ENCODE measurements at regions not wholly inside any gene's neighbourhood (a gene's known extent, or its start where the extent isn't known, plus 50 kb on each side); places are given as distances from the start of the nearest gene placed in this dataset.

DNA sequence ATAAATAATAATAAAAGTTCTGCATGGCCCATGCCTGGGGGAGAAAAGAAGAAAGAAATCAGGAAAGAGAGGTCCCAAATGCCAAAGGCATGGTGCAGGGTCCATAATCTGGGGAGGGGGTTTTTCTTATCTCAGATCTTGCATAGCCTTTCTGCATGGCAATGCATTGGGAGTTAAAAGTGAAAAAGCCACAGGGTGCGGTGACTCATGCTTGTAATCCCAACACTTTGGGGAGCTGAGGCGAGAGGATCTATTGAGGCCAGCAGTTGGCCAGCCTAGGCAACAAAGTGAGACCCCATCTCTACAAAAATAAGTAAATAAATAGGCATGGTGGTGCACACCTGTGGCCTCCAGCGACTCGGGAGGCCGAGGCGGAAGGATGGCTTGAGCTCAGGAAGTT lies 76.8 kb upstream of the GATA2 start:
- no peak for DNase-seq

DNA sequence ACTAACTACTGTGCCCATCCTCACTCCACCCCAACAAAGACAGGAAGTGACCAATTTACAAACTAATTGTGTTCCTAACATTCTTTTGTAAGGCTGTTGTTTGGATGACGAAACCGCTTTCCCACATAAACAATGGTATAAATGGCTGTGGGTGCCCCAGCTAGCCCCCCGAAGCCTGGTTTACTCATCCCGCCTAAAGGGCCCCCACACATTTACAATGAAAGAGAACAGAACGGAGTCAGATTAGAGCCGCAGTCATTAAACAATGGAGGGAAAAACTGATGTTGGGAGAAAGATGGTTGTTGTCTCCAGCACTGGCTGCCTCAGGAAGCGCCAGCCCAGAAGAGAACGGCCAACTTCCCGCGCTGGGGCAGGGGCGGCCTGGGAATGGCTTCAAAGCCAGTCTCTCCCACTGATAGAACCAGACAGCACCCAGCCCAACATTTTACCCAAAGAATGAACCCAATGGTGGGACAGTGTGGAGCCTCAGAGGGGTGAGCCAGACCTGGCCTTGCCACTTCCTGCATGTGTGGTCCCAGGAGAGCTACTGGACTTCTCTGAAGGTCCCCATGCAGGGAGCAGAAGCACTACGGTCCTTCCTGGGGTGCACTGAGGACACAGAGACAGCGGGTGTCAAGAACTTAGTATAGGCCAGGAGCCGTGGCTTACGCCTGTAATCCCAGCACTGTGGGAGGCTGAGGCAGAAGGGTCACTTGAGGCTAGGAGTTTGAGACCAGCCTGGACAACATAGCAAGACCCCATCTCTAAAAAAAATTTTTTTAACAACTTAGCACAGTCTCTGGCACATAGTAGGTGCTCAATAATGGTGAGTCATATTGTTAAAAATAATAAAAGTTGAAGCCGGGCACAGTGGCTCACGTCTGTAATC lies 75.8 kb upstream of the GATA2 start:
- no peak for DNase-seq

- DNase-seq, result no peak
Observed at GRCh38 chr3:128567705-128568356, 74.8 kb upstream of the GATA2 start.

- no peak for DNase-seq
Observed at GRCh38 chr3:128567141-128567540, 74.1 kb upstream of the GATA2 start.

DNA sequence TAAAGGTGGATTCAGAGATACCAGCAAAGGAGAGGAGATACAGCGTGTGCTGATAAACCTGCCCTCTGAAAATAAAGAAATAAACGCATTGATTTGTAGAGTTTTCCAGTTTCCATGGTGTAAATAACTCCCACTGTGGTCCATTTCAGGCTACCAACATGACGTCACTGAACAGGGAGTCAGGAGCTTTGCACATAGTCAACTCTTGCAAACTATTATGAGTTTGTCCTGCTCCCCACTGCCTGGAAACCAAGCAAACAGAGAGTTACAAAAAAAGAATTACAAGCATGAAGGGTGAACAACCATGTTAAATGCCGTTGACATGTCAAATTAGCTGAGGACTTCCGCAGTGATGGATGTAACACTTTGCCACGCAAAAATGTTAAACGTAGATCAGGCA lies 70.4 kb upstream of the GATA2 start:
- no peak for DNase-seq

DNA sequence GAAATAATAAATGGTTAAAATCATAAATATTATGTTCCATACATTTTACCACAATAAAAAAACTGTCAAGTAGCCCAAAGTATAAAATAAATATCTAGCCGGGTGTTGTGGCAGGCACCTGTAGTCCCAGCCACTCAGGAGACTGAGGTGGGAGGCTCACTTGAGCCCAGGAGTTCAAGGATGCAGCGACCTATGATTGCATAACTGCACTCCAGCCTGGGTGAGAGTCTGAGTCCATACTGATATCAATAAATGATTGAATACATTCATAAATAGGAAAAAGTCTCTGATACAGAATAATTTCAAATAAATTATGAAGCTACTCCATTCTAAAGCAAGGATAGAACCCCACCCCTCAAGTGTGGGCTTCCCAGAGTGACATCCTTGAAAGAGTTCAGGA lies 68.5 kb upstream of the GATA2 start:
- no peak for DNase-seq

DNA sequence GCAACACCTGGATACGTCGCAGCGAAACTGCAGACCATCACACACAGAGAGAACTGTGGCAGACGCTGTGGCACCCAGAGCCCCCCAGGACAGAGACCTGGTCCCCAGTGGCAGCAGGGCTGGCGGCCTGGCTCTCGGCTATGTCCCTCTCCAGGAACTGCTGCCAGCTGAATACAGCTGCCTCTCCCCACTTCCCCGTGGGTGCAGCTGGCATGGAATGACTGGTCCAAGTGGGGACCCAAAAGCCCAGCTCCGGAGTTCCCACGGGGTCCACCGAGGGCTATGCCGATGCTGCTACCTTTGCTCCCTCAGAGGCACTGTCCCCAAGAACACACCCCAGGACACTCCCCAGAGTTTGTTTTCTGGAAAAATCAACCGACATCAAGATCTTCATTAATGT lies 67.8 kb upstream of the GATA2 start:
- no peak for DNase-seq

- no peak for DNase-seq
Observed at GRCh38 chr3:128559486-128560225, 66.7 kb upstream of the GATA2 start.

DNA sequence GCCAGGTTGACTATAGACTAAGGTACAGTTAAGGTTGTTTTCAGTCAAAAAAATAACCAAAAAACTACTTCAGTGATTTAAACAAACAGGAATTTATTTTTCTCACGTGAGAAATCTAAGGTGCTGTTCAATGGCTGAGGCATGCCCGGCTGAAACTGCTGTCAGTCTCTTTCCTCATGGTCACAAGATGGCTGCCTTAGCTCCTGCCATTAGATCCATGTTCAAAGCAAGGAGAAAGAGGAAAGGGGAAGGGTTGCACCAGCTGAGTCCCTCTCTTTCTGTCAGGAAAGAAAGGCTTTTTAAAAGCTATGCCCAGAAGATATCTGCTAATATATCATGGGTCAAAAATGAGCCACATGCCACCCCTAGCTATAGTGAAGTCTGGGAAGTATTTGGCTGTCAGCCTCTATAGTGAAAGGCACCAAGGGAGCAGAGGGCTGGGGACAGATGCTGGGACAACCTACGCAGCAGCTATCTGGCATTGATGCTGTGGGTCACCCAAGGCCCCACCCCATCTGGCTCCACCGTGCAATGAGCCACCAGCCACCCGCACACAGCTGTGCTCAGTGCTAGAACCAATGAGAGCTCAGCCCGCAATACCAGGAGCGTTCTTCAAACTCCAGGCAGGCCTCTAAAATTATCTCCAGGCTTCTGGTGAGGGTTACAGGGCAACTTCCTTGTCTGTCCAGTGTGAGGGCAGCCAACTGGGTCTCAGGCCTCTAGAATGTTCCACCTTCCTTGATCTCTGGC lies 64.7 kb upstream of the GATA2 start:
- DNase-seq, result no peak

DNA sequence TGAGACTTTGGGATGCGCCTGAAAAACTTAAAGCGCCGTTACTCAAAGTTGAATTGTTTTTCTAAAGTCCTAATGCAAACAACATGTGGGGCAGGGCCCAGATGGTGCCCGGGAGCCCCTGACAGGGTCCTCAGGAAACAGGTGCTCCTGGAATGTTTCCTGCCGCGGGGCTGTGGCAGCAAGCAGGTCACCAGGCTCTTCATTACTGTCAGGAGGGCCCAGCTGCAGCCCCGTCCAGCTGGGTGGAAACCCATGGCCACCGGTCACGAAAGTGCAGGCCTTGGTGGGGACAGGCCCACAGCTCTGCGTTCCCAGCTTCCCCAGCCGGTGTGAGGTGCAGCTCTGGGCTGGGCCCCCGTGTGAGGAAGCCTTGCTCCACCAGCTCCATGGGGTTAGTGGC lies 63.9 kb upstream of the GATA2 start:
- no peak for DNase-seq

DNA sequence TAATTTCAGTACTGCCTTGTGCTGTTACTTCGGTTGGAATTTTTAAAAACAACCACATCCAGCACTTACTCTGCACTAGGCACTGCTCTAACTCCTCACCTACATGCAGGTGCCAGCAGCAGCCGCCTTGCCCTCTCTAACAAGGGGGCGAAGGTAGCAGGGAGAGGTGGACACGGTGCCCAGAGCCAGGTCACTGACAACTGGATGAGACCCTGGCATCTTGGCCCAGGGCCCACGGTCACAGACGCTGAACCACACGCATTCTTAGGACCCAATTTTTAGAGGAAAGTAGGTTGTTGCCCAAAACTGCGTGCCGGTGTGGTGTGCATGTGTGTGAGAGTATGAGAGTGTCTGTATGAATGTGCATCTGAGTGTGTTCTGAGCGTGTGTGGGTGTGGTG lies 63.4 kb upstream of the GATA2 start:
- DNase-seq, result no peak

- no peak for DNase-seq
Observed at GRCh38 chr3:128555841-128556240, 62.8 kb upstream of the GATA2 start.

- DNase-seq, result no peak
Observed at GRCh38 chr3:128555098-128555825, 62.3 kb upstream of the GATA2 start.

DNA sequence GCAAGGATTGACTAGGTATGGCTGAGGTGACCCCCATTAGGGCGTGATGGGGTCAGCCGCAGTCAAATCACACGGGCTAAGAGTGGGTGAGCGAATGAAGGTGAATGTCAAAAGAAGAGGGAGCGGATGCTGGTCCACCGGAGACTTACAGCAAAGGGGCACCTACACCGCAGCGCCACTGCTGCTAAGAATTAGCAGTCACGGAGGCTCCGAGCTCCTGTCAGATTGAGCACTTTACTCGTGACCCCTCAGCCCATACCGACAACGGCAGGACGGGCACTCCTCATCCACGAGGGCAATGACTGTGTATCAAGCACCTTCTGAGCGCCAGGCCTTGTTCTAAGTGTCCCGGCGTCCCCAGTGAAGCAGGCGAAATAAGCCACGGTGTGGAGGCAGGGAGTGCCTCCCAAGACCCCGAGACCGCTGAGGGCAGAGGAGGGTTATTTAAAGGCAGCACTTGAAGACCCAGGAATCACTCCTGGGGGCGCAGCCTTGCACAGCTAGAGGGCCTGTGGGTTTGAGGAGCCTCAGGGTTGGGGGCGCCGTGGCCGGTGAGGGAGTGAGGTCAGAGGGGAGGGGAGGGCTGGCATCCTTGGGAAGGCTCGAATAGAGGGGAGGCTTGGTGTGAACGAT lies 61.6 kb upstream of the GATA2 start:
- DNase-seq, result no peak

DNA sequence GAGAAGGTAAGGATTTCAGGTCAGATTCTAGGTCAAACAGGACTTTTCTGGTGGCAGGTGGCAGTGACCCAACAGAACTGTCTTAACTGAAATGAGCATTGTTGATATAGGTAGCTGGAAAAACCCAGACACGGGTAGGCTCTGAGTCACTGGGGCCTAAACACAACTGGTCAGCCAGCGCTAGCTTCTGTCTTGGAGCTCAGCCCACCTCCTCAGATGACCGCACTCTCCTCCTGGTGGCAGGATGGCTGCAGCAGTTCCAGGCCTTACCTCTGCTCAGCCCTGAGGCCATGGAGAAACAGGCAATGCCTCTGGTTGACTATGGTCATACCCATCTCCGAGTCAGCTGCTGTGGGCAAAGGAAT lies 61.1 kb upstream of the GATA2 start:
- DNase-seq, result no peak

GRCh38 chr3:128553560-128553959 lies 60.6 kb upstream of the GATA2 start:
- DNase-seq, result no peak

- no peak for DNase-seq
Observed at GRCh38 chr3:128551867-128552266, 58.9 kb upstream of the GATA2 start.

GRCh38 chr3:128551451-128551850 lies 58.5 kb upstream of the GATA2 start:
- DNase-seq, result peak; percentile 33

GRCh38 chr3:128550471-128551126 lies 57.6 kb upstream of the GATA2 start:
- DNase-seq, result peak; percentile 7

DNA sequence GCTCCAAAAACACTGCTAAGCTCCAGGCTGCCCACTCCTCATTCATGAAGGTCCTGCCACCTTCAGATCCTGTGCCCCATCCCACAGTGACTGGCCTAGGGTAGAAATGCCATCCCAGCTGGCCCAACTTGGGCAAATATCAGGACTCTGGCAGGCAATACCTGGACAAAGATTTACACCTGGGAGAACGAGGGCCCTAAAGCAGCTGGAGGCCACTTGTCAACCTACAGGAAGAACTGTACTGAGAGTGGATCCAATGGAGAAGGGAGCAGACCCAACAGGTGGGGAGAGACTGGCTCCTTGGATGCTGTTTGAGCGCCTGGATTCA lies 57.1 kb upstream of the GATA2 start:
- DNase-seq, result no peak

DNA sequence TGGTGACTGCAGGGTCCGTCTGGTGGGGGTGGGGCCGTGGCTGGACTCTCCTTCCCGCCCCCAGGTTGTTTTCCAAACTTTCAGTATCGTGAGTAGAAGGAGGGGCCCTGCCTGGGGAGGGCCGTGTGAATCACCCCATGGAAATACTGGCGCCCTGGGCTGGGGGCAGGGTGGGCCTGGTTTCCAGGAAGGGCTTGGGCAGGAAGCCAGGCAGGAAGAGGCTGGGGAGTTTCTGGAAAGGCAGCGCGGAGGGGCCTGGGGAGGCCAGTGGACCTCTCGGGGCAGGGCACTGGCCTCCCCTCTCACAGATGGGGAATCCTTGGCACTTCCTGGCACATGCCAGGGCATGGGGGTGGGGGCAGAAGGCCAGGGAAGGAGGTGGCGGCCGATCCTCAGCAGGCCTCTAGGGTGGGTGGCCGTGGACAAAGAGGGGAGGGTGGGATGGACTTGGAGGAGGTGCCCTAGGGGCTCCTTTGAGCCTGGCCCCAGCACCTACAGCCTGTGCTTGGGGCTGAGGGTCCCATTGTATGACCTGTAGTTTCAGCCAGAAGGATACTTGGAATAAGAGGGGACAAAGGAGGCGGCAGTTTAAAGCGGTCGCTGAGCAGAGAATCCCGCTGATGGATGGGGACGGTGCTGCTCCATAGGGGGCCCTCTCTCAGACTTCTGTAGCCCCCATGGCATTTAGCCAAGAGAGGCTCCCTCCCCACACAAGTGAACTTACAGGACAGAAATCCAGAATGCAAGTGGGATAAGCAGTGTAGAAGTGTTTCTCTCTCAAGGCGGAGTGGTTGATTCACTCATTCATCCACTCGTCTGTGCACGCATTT lies 56.5 kb upstream of the GATA2 start:
- DNase-seq, result peak; percentile 33
